GM12865 (cell line): ENCODE measurements at regions not wholly inside any gene's neighbourhood (a gene's known extent, or its start where the extent isn't known, plus 50 kb on each side); places are given as distances from the start of the nearest gene placed in this dataset.
"Not testable (repeated sequence)": the region's sequence is repeated elsewhere in the genome, so short reads cannot be mapped to it uniquely, and the experiment has no call there.

Source experiments
- DNase-seq: peaks from one replicate; pipeline ENCODE4 v3.0.0; 2010; ENCODE audit warnings: low read depth
- H3K4me3 ChIP-seq: 2 replicates; pipeline ENCODE4 v1.5.1; 2011; ENCODE audit warnings: mild to moderate bottlenecking, low read depth, low read length, control low read depth
- CTCF ChIP-seq: IDR thresholded peaks from 2 replicates; pipeline ENCODE4 v1.5.1; 2011; ENCODE audit warnings: low read length, control low read depth, low read depth, inconsistent platforms; ENCODE audit not compliant: insufficient read depth; ENCODE audit errors: missing control alignments

GRCh38 chr1:173388352-173388751, 88.8 kb upstream of the PRDX6 start:
- DNase-seq, result no peak
- TF ChIP-seq CTCF, result no peak
- no peak overlapping the region for H3K4me3 ChIP-seq

- DNase-seq, result no peak
- TF ChIP-seq CTCF, result no peak
- H3K4me3 ChIP-seq, result no peak overlapping the region
Measured at GRCh38 chr1:173392895-173393658, 84.1 kb upstream of the PRDX6 start.

GRCh38 chr1:173393659-173394000, 83.5 kb upstream of the PRDX6 start:
- DNase-seq, result no peak

GRCh38 chr1:173394813-173395212, 82.3 kb upstream of the PRDX6 start:
- H3K4me3 ChIP-seq, DNase-seq: not testable (repeated sequence)

More at GRCh38 chr1:173393659-173394000, 83.5 kb upstream of the PRDX6 start:
- no peak for TF ChIP-seq CTCF
- H3K4me3 ChIP-seq, result no peak overlapping the region

- no peak for TF ChIP-seq CTCF
Measured at GRCh38 chr1:173395762-173396161, 81.4 kb upstream of the PRDX6 start.

GRCh38 chr1:173400387-173400995, 76.6 kb upstream of the PRDX6 start:
- TF ChIP-seq CTCF, result no peak
- no peak for DNase-seq
- H3K4me3 ChIP-seq, result no peak overlapping the region

More at GRCh38 chr1:173395762-173396161, 81.4 kb upstream of the PRDX6 start:
- no peak overlapping the region for H3K4me3 ChIP-seq
- DNase-seq, result no peak

GRCh38 chr1:173403996-173404395, 73.1 kb upstream of the PRDX6 start:
- TF ChIP-seq CTCF, result no peak
- peak; percentile 25 for DNase-seq

More at GRCh38 chr1:173403996-173404395, 73.1 kb upstream of the PRDX6 start:
- H3K4me3 ChIP-seq, result no peak overlapping the region
